K562 (cell line): ENCODE measurements at regions not wholly inside any gene's neighbourhood (a gene's known extent, or its start where the extent isn't known, plus 50 kb on each side); places are given as distances from the start of the nearest gene placed in this dataset.

Source experiments
- CAMTA2 ChIP-seq: fragments of 250-450 bp; sonication (Bioruptor Pico); conservative IDR thresholded peaks from 2 replicates; pipeline ENCODE4 v1.5.1; 2022
- CBX8 ChIP-seq: fragments of 200-600 bp; sonication (generic); IDR thresholded peaks from 2 replicates; pipeline ENCODE4 v1.6.1; 2012; ENCODE audit warnings: borderline replicate concordance, mixed run types, low read depth, mild to moderate bottlenecking, moderate library complexity, mixed read lengths, low read length, control low read depth, inconsistent platforms; ENCODE audit not compliant: poor library complexity, severe bottlenecking; ENCODE audit errors: extremely low read depth
- ZNF311 ChIP-seq: fragments of 250-450 bp; sonication (Bioruptor Pico); IDR thresholded peaks from 2 replicates; pipeline ENCODE4 v1.4.0; 2020; ENCODE audit warnings: mild to moderate bottlenecking, moderate library complexity
- TF ChIP-seq, protein P1 (sequence below): IDR thresholded peaks from 2 replicates; pipeline ENCODE4 v1.6.1; 2011; ENCODE audit warnings: borderline replicate concordance, low read depth, mild to moderate bottlenecking, moderate library complexity, low read length; ENCODE audit not compliant: insufficient read depth, poor library complexity, severe bottlenecking
- TF ChIP-seq, protein P2 (sequence below): fragments of 450-650 bp; IDR thresholded peaks from 2 replicates; pipeline ENCODE4 v1.7.1; 2018; ENCODE audit warnings: mild to moderate bottlenecking, low read depth; ENCODE audit not compliant: partially characterized antibody

DNA sequence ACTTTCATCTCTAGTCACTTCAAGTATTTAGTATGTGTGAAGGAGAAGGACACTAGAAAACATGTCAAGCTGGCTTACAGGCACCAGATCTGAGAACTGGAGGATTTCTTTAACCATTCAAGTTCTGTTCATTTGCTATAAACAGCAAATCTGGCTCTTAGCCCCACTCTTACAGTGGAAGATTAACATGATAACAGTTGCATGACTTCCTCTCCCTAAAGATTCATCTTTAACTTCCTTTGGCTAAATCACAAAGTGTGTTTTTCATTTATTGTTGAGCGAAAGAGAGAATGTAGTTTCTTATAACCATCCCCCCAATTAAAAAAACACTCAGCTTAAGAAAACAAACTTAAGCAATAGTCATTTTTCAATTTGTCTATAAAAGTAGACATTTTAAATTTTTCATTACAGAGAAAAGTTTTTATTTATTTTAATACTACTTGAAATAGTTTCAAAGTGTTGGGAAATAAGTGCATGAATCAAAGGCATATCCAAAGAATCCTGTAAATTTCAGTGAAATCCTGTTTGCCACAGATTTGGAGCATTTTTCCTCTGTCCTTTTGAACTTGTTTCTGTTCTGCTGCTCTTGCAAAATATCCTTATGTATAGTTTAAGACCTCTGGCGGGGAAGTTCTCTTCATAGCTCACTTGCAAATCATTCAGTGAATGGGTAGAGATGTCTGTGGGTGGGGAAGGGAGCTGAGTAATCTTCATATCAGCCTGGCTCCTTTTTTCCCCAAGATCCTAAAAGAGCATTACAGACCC is 241.0 kb upstream of the RBBP8 start (continued):
- TF ChIP-seq CBX8 (no peak), CAMTA2 (CRISPR knock-in tag) (no peak), ZNF311 (CRISPR knock-in tag) (no peak)
- TF ChIP-seq, protein P1, sequence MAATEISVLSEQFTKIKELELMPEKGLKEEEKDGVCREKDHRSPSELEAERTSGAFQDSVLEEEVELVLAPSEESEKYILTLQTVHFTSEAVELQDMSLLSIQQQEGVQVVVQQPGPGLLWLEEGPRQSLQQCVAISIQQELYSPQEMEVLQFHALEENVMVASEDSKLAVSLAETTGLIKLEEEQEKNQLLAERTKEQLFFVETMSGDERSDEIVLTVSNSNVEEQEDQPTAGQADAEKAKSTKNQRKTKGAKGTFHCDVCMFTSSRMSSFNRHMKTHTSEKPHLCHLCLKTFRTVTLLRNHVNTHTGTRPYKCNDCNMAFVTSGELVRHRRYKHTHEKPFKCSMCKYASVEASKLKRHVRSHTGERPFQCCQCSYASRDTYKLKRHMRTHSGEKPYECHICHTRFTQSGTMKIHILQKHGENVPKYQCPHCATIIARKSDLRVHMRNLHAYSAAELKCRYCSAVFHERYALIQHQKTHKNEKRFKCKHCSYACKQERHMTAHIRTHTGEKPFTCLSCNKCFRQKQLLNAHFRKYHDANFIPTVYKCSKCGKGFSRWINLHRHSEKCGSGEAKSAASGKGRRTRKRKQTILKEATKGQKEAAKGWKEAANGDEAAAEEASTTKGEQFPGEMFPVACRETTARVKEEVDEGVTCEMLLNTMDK, result no peak
- TF ChIP-seq, protein P2, sequence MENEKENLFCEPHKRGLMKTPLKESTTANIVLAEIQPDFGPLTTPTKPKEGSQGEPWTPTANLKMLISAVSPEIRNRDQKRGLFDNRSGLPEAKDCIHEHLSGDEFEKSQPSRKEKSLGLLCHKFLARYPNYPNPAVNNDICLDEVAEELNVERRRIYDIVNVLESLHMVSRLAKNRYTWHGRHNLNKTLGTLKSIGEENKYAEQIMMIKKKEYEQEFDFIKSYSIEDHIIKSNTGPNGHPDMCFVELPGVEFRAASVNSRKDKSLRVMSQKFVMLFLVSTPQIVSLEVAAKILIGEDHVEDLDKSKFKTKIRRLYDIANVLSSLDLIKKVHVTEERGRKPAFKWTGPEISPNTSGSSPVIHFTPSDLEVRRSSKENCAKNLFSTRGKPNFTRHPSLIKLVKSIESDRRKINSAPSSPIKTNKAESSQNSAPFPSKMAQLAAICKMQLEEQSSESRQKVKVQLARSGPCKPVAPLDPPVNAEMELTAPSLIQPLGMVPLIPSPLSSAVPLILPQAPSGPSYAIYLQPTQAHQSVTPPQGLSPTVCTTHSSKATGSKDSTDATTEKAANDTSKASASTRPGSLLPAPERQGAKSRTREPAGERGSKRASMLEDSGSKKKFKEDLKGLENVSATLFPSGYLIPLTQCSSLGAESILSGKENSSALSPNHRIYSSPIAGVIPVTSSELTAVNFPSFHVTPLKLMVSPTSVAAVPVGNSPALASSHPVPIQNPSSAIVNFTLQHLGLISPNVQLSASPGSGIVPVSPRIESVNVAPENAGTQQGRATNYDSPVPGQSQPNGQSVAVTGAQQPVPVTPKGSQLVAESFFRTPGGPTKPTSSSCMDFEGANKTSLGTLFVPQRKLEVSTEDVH, result no peak
